HCT116 (cell line): ENCODE measurements at regions not wholly inside any gene's neighbourhood (a gene's known extent, or its start where the extent isn't known, plus 50 kb on each side); places are given as distances from the start of the nearest gene placed in this dataset.

Experiments
- ATAC-seq: fragments of 200-7000 bp; cut with Tn5 transposase; 2 replicates; pipeline ENCODE4 v1.9.1; 2020; ENCODE audit warnings: mild to moderate bottlenecking, moderate library complexity
- BruUV-seq: library from RNA; stranded (reverse); fragments of 400-500 nt; replicated peaks from 2 replicates; lab custom pipeline; 2021; lab: Mats Ljungman, UMichigan
- CTCF ChIA-PET: fragments of 300-600 bp; sonication (Branson Sonifier 250); formaldehyde crosslinking; loops from one replicate; lab custom pipeline; 2021; ENCODE audit warnings: antibody characterized with exemption; lab: Charles Lee
- POLR2A ChIA-PET: fragments of 300-600, 350-600 bp; sonication (Branson Sonifier 250); formaldehyde crosslinking; loops from one replicate; lab custom pipeline; 2021; ENCODE audit warnings: antibody characterized with exemption; lab: Charles Lee
- RAD21 ChIA-PET, 2 experiments: fragments of 300-600 bp; sonication (Branson Sonifier 250); formaldehyde crosslinking; loops; one replicate each; lab custom pipeline; 2023; ENCODE audit warnings: low total read pairs in 2 of 2; ENCODE audit not compliant: uncharacterized antibody in 2 of 2, unreplicated experiment in 2 of 2, low non-redundant PET in 1 of 2; lab: Charles Lee
- DNase-seq: peaks from one replicate; pipeline ENCODE4 v3.0.0-alpha.2; 2010; ENCODE audit warnings: low read depth, low spot score
- H2AFZ ChIP-seq: fragments of 200-600 bp; shearing (Covaris generic), sonication (generic); 2 replicates; pipeline ENCODE4 v1.6.1; 2017; ENCODE audit warnings: low read depth, mixed run types, mixed read lengths, antibody characterized with exemption, low read length; ENCODE audit not compliant: poor library complexity, severe bottlenecking
- H3K27ac ChIP-seq: 2 replicates; pipeline ENCODE4 v1.5.1; 2012; ENCODE audit warnings: low read depth, low read length
- H3K27me3 ChIP-seq: fragments of 200-600 bp; sonication (generic); 2 replicates; pipeline ENCODE4 v1.6.1; 2016; ENCODE audit warnings: mixed run types, low read length, mixed read lengths; ENCODE audit not compliant: insufficient read depth
- H3K36me3 ChIP-seq, 2 experiments: fragments of 200-500 bp in 1 of 2; fragments of 200-600 bp in 1 of 2; sonication (Bioruptor generic) in 1 of 2; sonication (generic) in 1 of 2; 2 replicates each; pipeline versions ENCODE4 v1.5.1 to v1.6.1; 2014 to 2016; ENCODE audit warnings: low read length in 2 of 2, inconsistent platforms in 1 of 2, mixed read lengths in 1 of 2, mixed run types in 1 of 2; ENCODE audit not compliant: insufficient read depth in 2 of 2, control insufficient read depth in 1 of 2
- H3K4me1 ChIP-seq, 2 experiments: fragments of 200-600 bp in 1 of 2; sonication (generic) in 1 of 2; 2 replicates each; pipeline versions ENCODE4 v1.5.1 to v1.6.1; 2012 to 2017; ENCODE audit warnings: low read length in 2 of 2, inconsistent platforms in 1 of 2, mild to moderate bottlenecking in 1 of 2, mixed read lengths in 1 of 2, mixed run types in 1 of 2, moderate library complexity in 1 of 2; ENCODE audit not compliant: insufficient read depth in 2 of 2, control insufficient read depth in 1 of 2
- H3K4me2 ChIP-seq: fragments of 200-600 bp; sonication (generic); 2 replicates; pipeline ENCODE4 v1.6.1; 2017; ENCODE audit warnings: mixed run types, low read length, mixed read lengths
- H3K4me3 ChIP-seq, 2 experiments: fragments of 200-600 bp in 1 of 2; sonication (generic) in 1 of 2; replicated peaks in 1 of 2; 2 replicates each; pipeline ENCODE4 v1.5.1; 2011 to 2016; ENCODE audit warnings: low read length in 2 of 2, control low read depth in 1 of 2, low read depth in 1 of 2, mild to moderate bottlenecking in 1 of 2, mixed read lengths in 1 of 2, mixed run types in 1 of 2
- H3K79me2 ChIP-seq: fragments of 200-600 bp; sonication (generic); 2 replicates; pipeline ENCODE4 v1.6.1; 2017; ENCODE audit warnings: mild to moderate bottlenecking, mixed run types, low read length, moderate library complexity, mixed read lengths; ENCODE audit not compliant: insufficient read depth
- H3K9ac ChIP-seq: fragments of 200-600 bp; sonication (generic); 2 replicates; pipeline ENCODE4 v1.6.1; 2016; ENCODE audit warnings: low read length, mixed read lengths
- H3K9me2 ChIP-seq: fragments of 200-600 bp; sonication (generic), shearing (Covaris generic); 2 replicates; pipeline ENCODE4 v1.6.1; 2017; ENCODE audit warnings: mixed run types, mild to moderate bottlenecking, moderate library complexity; ENCODE audit not compliant: insufficient read depth
- H3K9me3 ChIP-seq, 2 experiments: fragments of 200-500 bp in 1 of 2; fragments of 200-600 bp in 1 of 2; sonication (Bioruptor generic) in 1 of 2; sonication (generic) in 1 of 2; 2 replicates each; pipeline ENCODE4 v1.6.1; 2014 to 2017; ENCODE audit warnings: low read length in 2 of 2, mixed read lengths in 2 of 2, inconsistent platforms in 1 of 2, low read depth in 1 of 2, mild to moderate bottlenecking in 1 of 2, mixed run types in 1 of 2, moderate library complexity in 1 of 2; ENCODE audit not compliant: control insufficient read depth in 1 of 2, insufficient read depth in 1 of 2
- H4K20me1 ChIP-seq: fragments of 200-600 bp; sonication (generic), shearing (Covaris generic); 2 replicates; pipeline ENCODE4 v1.6.1; 2017; ENCODE audit warnings: mixed run types, mild to moderate bottlenecking, moderate library complexity; ENCODE audit not compliant: insufficient read depth
- CEBPB ChIP-seq: IDR thresholded peaks from 2 replicates; pipeline ENCODE4 v1.6.1; 2012; ENCODE audit warnings: low read depth
- EGR1 ChIP-seq: IDR thresholded peaks from 2 replicates; pipeline ENCODE4 v1.6.1; 2012; ENCODE audit warnings: low read depth
- ELF1 ChIP-seq: IDR thresholded peaks from 2 replicates; pipeline ENCODE4 v1.6.1; 2012; ENCODE audit warnings: low read depth, borderline replicate concordance
- EZH2 ChIP-seq: fragments of 200-600 bp; sonication (generic); IDR thresholded peaks from 2 replicates; pipeline ENCODE4 v1.6.1; 2017; ENCODE audit warnings: antibody characterized with exemption, mixed run types
- EZH2phosphoT487 ChIP-seq: fragments of 200-600 bp; IDR thresholded peaks from 2 replicates; pipeline ENCODE4 v1.6.1; 2018; ENCODE audit warnings: antibody characterized with exemption, borderline replicate concordance
- FOSL1 ChIP-seq: IDR thresholded peaks from 2 replicates; pipeline ENCODE4 v1.6.1; 2012; ENCODE audit warnings: low read depth
- JUND ChIP-seq: IDR thresholded peaks from 2 replicates; pipeline ENCODE4 v1.6.1; 2012
- MAX ChIP-seq: IDR thresholded peaks from 2 replicates; pipeline ENCODE4 v1.6.1; 2012
- POLR2A ChIP-seq: IDR thresholded peaks from 2 replicates; pipeline ENCODE4 v1.7.0; 2011; ENCODE audit warnings: borderline replicate concordance; ENCODE audit not compliant: insufficient read depth, insufficient read length; ENCODE audit errors: extremely low read depth
- POLR2AphosphoS5 ChIP-seq: IDR thresholded peaks from 2 replicates; pipeline ENCODE4 v1.6.1; 2011; ENCODE audit warnings: mild to moderate bottlenecking, low read depth, low read length, moderate library complexity
- RAD21 ChIP-seq: IDR thresholded peaks from 2 replicates; pipeline ENCODE4 v1.6.1; 2012; ENCODE audit warnings: low read depth, mild to moderate bottlenecking
- REST ChIP-seq: IDR thresholded peaks from 2 replicates; pipeline ENCODE4 v1.6.1; 2012; ENCODE audit warnings: low read depth
- SIN3A ChIP-seq: IDR thresholded peaks from 2 replicates; pipeline ENCODE4 v1.6.1; 2012; ENCODE audit warnings: low read depth
- SP1 ChIP-seq: IDR thresholded peaks from 2 replicates; pipeline ENCODE4 v1.6.1; 2012; ENCODE audit warnings: low read depth
- TCF7L2 ChIP-seq: IDR thresholded peaks from 2 replicates; pipeline ENCODE4 v1.7.0; 2011; ENCODE audit warnings: borderline replicate concordance, inconsistent platforms; ENCODE audit not compliant: insufficient read depth, insufficient read length; ENCODE audit errors: extremely low read depth
- YY1 ChIP-seq: IDR thresholded peaks from 2 replicates; pipeline ENCODE4 v1.6.1; 2011; ENCODE audit warnings: low read length, low read depth, moderate library complexity, mild to moderate bottlenecking; ENCODE audit not compliant: insufficient replicate concordance; ENCODE audit errors: extremely low read depth
- ZFX ChIP-seq: fragments of 450-650 bp; IDR thresholded peaks from 2 replicates; pipeline ENCODE4 v1.6.1; 2017
- ZNF274 ChIP-seq: fragments of 200-500 bp; sonication (Bioruptor generic); IDR thresholded peaks from 2 replicates; pipeline ENCODE4 v1.6.1; 2014; ENCODE audit warnings: mild to moderate bottlenecking, low read depth, low read length, inconsistent platforms
- intact Hi-C: fragments of 100-400 bp; cut with micrococcal nuclease; formaldehyde crosslinking; loops from 2 replicates; pipeline ENCODE4 v1.10.0; 2022
- TF ChIP-seq, protein P1 (sequence below): IDR thresholded peaks from 2 replicates; pipeline ENCODE4 v1.6.1; 2012
- TF ChIP-seq, protein P2 (sequence below), 3 experiments: fragments of 200-600 bp in 1 of 3; sonication (generic) in 1 of 3; IDR thresholded peaks in 2 of 3; conservative IDR thresholded peaks in 1 of 3; 2 replicates each; pipeline ENCODE4 v1.5.1; 2012 to 2017; ENCODE audit warnings: low read depth in 2 of 3, low read length in 2 of 3, antibody characterized with exemption in 1 of 3, borderline replicate concordance in 1 of 3, control low read depth in 1 of 3, mild to moderate bottlenecking in 1 of 3, mixed read lengths in 1 of 3, mixed run types in 1 of 3, moderate library complexity in 1 of 3; ENCODE audit not compliant: insufficient read depth in 1 of 3

DNA sequence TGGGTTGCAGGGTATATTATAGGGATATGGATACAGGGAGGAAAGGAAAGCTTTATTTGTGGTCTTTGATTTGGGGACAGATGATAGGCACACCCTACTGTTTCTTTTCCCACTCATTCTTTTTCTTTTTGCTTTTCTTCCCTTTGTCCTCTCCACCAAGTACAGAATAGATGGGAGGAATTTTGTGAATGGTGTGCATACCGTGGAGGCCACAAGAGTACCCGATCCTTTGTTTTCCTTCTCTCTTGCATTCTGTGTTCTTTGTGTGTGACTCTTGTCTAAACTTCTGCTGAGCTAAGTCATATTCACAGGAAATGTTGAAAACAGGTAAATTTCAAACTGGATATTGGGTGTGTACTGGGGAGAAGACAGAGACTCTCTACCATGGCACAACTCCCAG is 321.4 kb upstream of the SLC8A1 start:
- intact Hi-C loops, result no loop called here
- Histone ChIP-seq H3K4me3 (no peak overlapping the region), H3K27ac (no peak overlapping the region), H3K4me1 (no peaks in the 10 kb centered on the region), H3K9ac (no peak overlapping the region), H3K79me2 (no peaks in the 10 kb centered on the region), H4K20me1 (no peaks in the 10 kb centered on the region), H3K4me2 (no peak overlapping the region), H3K36me3 (no peaks in the 10 kb centered on the region), H3K9me3 (no peaks in the 10 kb centered on the region; a peak in 1 of 4 replicates), H3K9me2 (no peaks in the 10 kb centered on the region)
- ChIA-PET RAD21 (no interaction called here), CTCF (no interaction called here), POLR2A (no interaction called here)
- DNase-seq, result no peak
- TF ChIP-seq ZFX (no peak), EZH2phosphoT487 (no peak), SP1 (no peak), JUND (no peak), POLR2A (no peak), CEBPB (no peak), REST (no peak), YY1 (no peak), MAX (no peak), EZH2 (no peak), EGR1 (no peak), ELF1 (no peak), SIN3A (no peak), RAD21 (no peak), ZNF274 (no peak), POLR2AphosphoS5 (no peak), FOSL1 (no peak), TCF7L2 (no peak)
- TF ChIP-seq, protein P1, sequence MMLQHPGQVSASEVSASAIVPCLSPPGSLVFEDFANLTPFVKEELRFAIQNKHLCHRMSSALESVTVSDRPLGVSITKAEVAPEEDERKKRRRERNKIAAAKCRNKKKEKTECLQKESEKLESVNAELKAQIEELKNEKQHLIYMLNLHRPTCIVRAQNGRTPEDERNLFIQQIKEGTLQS, result no peak
- TF ChIP-seq, protein P2, sequence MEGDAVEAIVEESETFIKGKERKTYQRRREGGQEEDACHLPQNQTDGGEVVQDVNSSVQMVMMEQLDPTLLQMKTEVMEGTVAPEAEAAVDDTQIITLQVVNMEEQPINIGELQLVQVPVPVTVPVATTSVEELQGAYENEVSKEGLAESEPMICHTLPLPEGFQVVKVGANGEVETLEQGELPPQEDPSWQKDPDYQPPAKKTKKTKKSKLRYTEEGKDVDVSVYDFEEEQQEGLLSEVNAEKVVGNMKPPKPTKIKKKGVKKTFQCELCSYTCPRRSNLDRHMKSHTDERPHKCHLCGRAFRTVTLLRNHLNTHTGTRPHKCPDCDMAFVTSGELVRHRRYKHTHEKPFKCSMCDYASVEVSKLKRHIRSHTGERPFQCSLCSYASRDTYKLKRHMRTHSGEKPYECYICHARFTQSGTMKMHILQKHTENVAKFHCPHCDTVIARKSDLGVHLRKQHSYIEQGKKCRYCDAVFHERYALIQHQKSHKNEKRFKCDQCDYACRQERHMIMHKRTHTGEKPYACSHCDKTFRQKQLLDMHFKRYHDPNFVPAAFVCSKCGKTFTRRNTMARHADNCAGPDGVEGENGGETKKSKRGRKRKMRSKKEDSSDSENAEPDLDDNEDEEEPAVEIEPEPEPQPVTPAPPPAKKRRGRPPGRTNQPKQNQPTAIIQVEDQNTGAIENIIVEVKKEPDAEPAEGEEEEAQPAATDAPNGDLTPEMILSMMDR (IDR thresholded peaks at IDR 0.05 in 2 of 3, conservative IDR thresholded peaks at IDR 0.05 in 1 of 3; ENCODE audit: borderline replicate concordance in 1 of 3, insufficient read depth in 1 of 3, low read depth in 2 of 3, low read length in 2 of 3), result no peak
- TF ChIP-seq, all 23 proteins: peak for 0
- no peaks in the 10 kb centered on the region for H3K27me3 ChIP-seq
- no TSS peak for BruUV-seq
- no peak for ATAC-seq
- no peak overlapping the region for H2AFZ ChIP-seq
